ENCODE measurements at regions not wholly inside any gene's neighbourhood (a gene's known extent, or its start where the extent isn't known, plus 50 kb on each side); places are given as distances from the start of the nearest gene placed in this dataset.

DNA sequence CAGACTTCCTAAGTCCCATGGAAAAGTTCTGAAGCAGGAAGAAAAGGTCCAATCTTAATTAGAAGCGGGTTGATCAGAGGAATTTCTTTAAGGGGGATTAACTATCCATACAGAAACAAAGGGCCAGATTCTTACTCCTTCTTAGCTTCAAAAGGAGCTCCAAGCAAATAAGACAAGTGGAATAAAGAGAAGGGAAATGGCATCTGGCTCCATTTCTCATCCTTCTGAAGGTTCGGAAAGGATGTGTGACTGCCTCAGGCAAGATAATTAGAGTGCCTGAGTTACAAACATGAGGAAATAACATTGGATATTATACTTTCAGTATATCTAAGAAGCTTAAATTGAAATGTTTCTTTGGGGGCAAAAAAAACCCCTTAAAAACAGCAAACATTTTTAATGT is 88.1 kb upstream of the ADAMTS19 start:
- no peak overlapping the region for H3K4me3 ChIP-seq (replicated peaks in 1 of 2; ENCODE audit: low read depth in 2 of 2, low read length in 2 of 2)
- TF ChIP-seq, protein P1, sequence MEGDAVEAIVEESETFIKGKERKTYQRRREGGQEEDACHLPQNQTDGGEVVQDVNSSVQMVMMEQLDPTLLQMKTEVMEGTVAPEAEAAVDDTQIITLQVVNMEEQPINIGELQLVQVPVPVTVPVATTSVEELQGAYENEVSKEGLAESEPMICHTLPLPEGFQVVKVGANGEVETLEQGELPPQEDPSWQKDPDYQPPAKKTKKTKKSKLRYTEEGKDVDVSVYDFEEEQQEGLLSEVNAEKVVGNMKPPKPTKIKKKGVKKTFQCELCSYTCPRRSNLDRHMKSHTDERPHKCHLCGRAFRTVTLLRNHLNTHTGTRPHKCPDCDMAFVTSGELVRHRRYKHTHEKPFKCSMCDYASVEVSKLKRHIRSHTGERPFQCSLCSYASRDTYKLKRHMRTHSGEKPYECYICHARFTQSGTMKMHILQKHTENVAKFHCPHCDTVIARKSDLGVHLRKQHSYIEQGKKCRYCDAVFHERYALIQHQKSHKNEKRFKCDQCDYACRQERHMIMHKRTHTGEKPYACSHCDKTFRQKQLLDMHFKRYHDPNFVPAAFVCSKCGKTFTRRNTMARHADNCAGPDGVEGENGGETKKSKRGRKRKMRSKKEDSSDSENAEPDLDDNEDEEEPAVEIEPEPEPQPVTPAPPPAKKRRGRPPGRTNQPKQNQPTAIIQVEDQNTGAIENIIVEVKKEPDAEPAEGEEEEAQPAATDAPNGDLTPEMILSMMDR (IDR thresholded peaks at IDR 0.05; ENCODE audit: low read depth, low read length), result no peak
- DNase-seq (ENCODE audit: low read depth in 2 of 2), result no peak

DNA sequence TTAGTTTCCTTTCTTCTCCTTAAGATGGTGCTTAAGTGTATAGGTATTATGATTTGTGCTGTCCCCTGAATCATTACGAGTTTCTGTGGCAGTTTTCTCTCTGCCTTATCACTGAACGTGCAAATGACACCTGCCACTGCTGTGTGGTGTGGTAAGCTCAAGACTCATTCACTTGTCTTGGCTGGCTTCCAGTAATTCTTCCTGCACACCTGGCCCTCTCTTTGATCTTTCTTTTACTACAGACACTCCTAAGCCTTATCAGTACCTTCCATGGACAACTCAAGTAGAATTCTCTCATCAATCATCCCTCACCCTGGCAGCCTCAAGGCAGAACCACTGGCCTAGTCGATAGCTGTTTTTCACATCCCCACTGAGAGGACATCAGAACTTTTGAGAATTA is 82.6 kb upstream of the ADAMTS19 start:
- DNase-seq (ENCODE audit: low read depth in 2 of 2), result no peak
- TF ChIP-seq, protein P1 (IDR thresholded peaks at IDR 0.05; ENCODE audit: low read depth, low read length), result no peak
- no peak overlapping the region for H3K4me3 ChIP-seq (replicated peaks in 1 of 2; ENCODE audit: low read depth in 2 of 2, low read length in 2 of 2)

DNA sequence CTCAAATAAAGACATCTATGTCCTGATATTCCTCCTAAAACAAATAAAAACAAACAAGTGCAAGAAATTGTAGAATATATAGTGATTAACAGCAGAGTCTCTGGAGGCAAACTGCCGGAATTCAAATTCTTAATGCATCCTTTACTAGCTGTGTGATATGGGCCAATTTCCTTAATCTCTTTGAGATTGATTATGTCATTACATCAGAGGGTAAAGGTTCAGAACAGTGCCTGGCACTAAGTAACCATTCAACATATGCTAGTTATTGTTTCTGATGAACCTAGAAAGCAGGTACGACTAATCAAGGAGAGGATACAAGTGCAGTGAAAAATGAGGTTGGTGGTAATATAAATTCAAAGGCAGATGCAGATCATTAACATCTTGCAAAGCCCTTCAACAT is 81.1 kb upstream of the ADAMTS19 start:
- TF ChIP-seq, protein P1 (IDR thresholded peaks at IDR 0.05; ENCODE audit: low read depth, low read length), result no peak
- DNase-seq (ENCODE audit: low read depth in 2 of 2), result no peak
- H3K4me3 ChIP-seq (replicated peaks in 1 of 2; ENCODE audit: low read depth in 2 of 2, low read length in 2 of 2), result no peak overlapping the region

DNA sequence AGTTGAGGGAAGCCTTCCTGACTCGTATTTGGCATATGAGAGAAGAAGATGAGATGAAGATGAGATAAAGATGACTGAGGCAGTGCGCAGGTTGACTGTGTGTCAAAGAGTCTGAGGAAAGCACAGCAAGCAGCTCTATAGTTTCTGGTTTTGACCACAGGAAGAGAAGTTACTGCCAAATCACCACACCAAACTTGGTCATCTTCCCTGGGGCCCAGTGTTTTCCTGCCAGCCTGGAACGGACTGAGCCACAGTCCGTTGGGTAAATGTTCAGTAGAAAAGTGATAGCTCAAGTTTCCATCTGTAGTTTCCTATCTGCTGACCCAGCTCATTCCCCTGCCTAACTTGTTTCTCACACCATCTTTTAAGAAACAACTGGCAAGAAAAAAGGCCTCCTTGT is 80.7 kb upstream of the ADAMTS19 start:
- no peak overlapping the region for H3K4me3 ChIP-seq (replicated peaks in 1 of 2; ENCODE audit: low read depth in 2 of 2, low read length in 2 of 2)
- TF ChIP-seq, protein P1 (IDR thresholded peaks at IDR 0.05; ENCODE audit: low read depth, low read length), result no peak
- DNase-seq (ENCODE audit: low read depth in 2 of 2), result peak; percentile 32 to 55

DNA sequence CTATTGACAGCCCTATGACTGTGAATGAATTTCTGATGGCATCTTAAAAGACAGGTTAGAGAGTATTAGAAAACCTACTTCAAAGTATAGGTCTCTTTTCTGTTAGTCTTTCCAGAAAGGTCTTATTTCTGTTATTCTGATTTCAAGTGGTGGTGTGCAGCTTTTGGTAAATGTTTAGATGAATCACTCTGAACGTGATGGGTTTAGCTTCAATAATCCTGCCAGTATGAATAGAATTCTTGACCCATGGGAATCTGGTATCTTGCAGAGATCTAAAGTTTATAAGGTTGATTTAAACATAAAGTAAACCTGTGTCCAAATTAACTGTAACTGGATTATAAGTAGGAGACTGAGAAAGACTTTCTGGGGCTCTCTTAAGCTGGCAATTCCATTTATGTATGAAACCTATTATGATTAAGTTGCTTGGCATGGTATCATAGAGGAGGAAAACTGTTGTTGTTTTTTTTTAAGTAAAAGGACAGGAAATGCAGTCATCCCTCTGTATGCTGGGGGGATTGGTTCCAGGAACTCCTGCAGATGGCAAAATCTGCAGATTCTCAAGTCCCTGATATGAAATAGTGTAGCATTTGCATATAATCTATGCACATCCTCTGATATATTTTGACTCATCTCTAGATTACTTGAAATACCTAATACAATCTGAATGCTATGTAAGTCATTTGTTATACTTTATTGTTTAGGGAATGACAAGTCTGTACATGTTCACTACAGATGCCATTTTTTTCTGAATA is 77.0 kb upstream of the ADAMTS19 start:
- TF ChIP-seq, protein P1 (IDR thresholded peaks at IDR 0.05; ENCODE audit: low read depth, low read length), result no peak
- no peak overlapping the region for H3K4me3 ChIP-seq (replicated peaks in 1 of 2; ENCODE audit: low read depth in 2 of 2, low read length in 2 of 2)
- peak; percentile 41 to 71 for DNase-seq (ENCODE audit: low read depth in 2 of 2)

DNA sequence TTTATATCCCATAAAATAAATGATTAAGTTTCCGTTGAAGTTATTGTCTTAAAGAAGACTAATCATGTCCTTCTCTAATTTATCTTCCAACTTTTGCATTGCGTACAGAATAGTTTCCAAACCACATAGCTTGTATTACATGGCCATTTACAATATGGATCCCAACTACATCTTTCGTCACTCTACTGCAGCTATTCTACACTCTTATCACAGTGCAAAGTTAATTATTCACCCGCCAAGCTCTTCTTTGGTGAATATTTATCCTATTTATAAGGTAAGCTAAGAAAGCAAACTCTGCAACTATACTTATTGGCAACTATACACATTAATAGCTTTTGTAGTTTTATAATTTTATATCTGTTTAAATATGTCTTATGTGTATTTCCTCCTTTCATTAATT is 75.9 kb upstream of the ADAMTS19 start:
- DNase-seq (ENCODE audit: low read depth in 2 of 2), result no peak
- H3K4me3 ChIP-seq (replicated peaks in 1 of 2; ENCODE audit: low read depth in 2 of 2, low read length in 2 of 2), result no peak overlapping the region
- TF ChIP-seq, protein P1 (IDR thresholded peaks at IDR 0.05; ENCODE audit: low read depth, low read length), result no peak

DNA sequence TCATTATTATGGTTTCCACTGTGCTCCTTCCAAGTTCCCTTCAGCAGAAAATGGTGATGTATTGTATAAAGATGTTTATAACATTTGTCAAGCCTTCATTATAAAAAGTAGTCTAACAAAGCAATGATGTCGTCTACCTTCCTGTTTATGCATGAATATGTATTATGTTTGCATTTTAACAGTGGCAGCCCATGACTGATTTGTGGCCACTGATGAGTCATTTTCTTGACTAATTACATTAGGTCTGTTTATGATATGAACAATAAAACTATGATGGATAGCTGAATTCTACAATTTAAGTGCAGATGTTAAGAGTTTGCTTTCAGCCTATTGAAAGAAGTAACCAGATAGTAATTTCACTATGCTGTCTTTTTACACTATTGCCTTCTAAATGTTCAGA is 75.4 kb upstream of the ADAMTS19 start:
- no peak overlapping the region for H3K4me3 ChIP-seq (replicated peaks in 1 of 2; ENCODE audit: low read depth in 2 of 2, low read length in 2 of 2)
- TF ChIP-seq, protein P1 (IDR thresholded peaks at IDR 0.05; ENCODE audit: low read depth, low read length), result no peak
- DNase-seq (ENCODE audit: low read depth in 2 of 2), result peak in 1 of 2 donors; percentile 22
